GM18873 (cell line): ENCODE measurements at regions not wholly inside any gene's neighbourhood (a gene's known extent, or its start where the extent isn't known, plus 50 kb on each side); places are given as distances from the start of the nearest gene placed in this dataset.

Experiments used
- ATAC-seq: cut with Tn5 transposase; IDR thresholded peaks from one replicate; pipeline ENCODE4 v1.9.1; 2021; ENCODE audit warnings: mild to moderate bottlenecking, moderate library complexity, moderate number of reproducible peaks; ENCODE audit not compliant: unreplicated experiment, low FRiP score

GRCh38 chr2:145075454-145076062 is 555.6 kb upstream of the ZEB2 start:
- ATAC-seq, result no peak

GRCh38 chr2:145070703-145071102 is 550.8 kb upstream of the ZEB2 start:
- no peak for ATAC-seq

GRCh38 chr2:145068509-145068908 is 548.6 kb upstream of the ZEB2 start:
- ATAC-seq, result no peak

- ATAC-seq, result no peak
These were observed 547.7 kb upstream of the ZEB2 start for GRCh38 chr2:145067549-145068030.

- no peak for ATAC-seq
These were observed 547.1 kb upstream of the ZEB2 start for GRCh38 chr2:145066856-145067548.

- no peak for ATAC-seq
These were observed 546.3 kb upstream of the ZEB2 start for GRCh38 chr2:145066151-145066661.

GRCh38 chr2:145065342-145065741 is 545.4 kb upstream of the ZEB2 start:
- no peak for ATAC-seq

- ATAC-seq, result no peak
These were observed 544.6 kb upstream of the ZEB2 start for GRCh38 chr2:145064511-145064910.

- ATAC-seq, result no peak
These were observed 541.0 kb upstream of the ZEB2 start for GRCh38 chr2:145060876-145061275.

GRCh38 chr2:145059914-145060313 is 540.0 kb upstream of the ZEB2 start:
- no peak for ATAC-seq

- no peak for ATAC-seq
These were observed 539.4 kb upstream of the ZEB2 start for GRCh38 chr2:145059343-145059742.

- ATAC-seq, result no peak
These were observed 538.5 kb upstream of the ZEB2 start for GRCh38 chr2:145058457-145058856.

GRCh38 chr2:145055651-145056050 is 535.7 kb upstream of the ZEB2 start:
- no peak for ATAC-seq

GRCh38 chr2:145050134-145050533 is 530.2 kb upstream of the ZEB2 start:
- no peak for ATAC-seq

GRCh38 chr2:145049475-145049874 is 529.6 kb upstream of the ZEB2 start:
- ATAC-seq, result no peak

- no peak for ATAC-seq
These were observed 527.6 kb upstream of the ZEB2 start for GRCh38 chr2:145047554-145047953.

- ATAC-seq, result no peak
These were observed 524.6 kb upstream of the ZEB2 start for GRCh38 chr2:145044491-145044890.

- no peak for ATAC-seq
These were observed 523.5 kb upstream of the ZEB2 start for GRCh38 chr2:145043399-145043834.

- no peak for ATAC-seq
These were observed 521.8 kb upstream of the ZEB2 start for GRCh38 chr2:145041706-145042105.

- no peak for ATAC-seq
These were observed 520.5 kb upstream of the ZEB2 start for GRCh38 chr2:145040433-145040832.

GRCh38 chr2:145038041-145038525 is 518.2 kb upstream of the ZEB2 start:
- ATAC-seq, result no peak
